Progenitor cell of endocrine pancreas (in vitro differentiated cells): ENCODE measurements at regions not wholly inside any gene's neighbourhood (a gene's known extent, or its start where the extent isn't known, plus 50 kb on each side); places are given as distances from the start of the nearest gene placed in this dataset.

ENCODE experiments used
- DNase-seq: peaks from one replicate; pipeline ENCODE4 v3.0.0; 2021; ENCODE audit warnings: low spot score; ENCODE audit not compliant: unreplicated experiment
- H3K27ac Mint-ChIP-seq: 2 replicates; pipeline ENCODE4 v1.8.0; 2021; ENCODE audit warnings: mild to moderate bottlenecking, moderate library complexity, mixed read lengths
- H3K27me3 Mint-ChIP-seq: 2 replicates; pipeline ENCODE4 v1.8.0; 2021; ENCODE audit warnings: mixed read lengths
- H3K36me3 Mint-ChIP-seq: 2 replicates; pipeline ENCODE4 v1.8.0; 2022; ENCODE audit warnings: mixed read lengths; ENCODE audit not compliant: insufficient read depth
- H3K4me1 Mint-ChIP-seq: 2 replicates; pipeline ENCODE4 v1.8.0; 2021; ENCODE audit warnings: low read depth, mixed read lengths
- H3K4me3 Mint-ChIP-seq: 2 replicates; pipeline ENCODE4 v1.8.0; 2021; ENCODE audit warnings: low read depth, mild to moderate bottlenecking, moderate library complexity, mixed read lengths
- H3K9me3 Mint-ChIP-seq: 2 replicates; pipeline ENCODE4 v1.8.0; 2021; ENCODE audit warnings: low read depth, mixed read lengths
- CTCF ChIP-seq: fragments of 200-600 bp; sonication (generic); IDR thresholded peaks from one replicate; pipeline ENCODE4 v1.5.0; 2021; ENCODE audit warnings: antibody characterized with exemption, mild to moderate bottlenecking; ENCODE audit not compliant: unreplicated experiment

GRCh38 chr1:82454431-82454830, 653.7 kb downstream of the ADGRL2 start:
- H3K9me3 Mint-ChIP-seq: peaks cover 12% of the 10 kb centered on the region
- H3K27ac Mint-ChIP-seq: no peak overlapping the region
- DNase-seq: no peak
- H3K36me3 Mint-ChIP-seq: no peaks in the 10 kb centered on the region
- no peaks in the 10 kb centered on the region for H3K4me1 Mint-ChIP-seq
- no peak overlapping the region for H3K4me3 Mint-ChIP-seq
- no peak for TF ChIP-seq CTCF
- peaks cover 2% of the 10 kb centered on the region for H3K27me3 Mint-ChIP-seq

- Mint-ChIP-seq H3K36me3 (no peaks in the 10 kb centered on the region), H3K9me3 (peaks cover 12% of the 10 kb centered on the region), H3K27me3 (peaks cover 2% of the 10 kb centered on the region), H3K4me1 (no peaks in the 10 kb centered on the region), H3K4me3 (no peak overlapping the region), H3K27ac (no peak overlapping the region)
- no peak for DNase-seq
- no peak for TF ChIP-seq CTCF
These were observed 652.9 kb downstream of the ADGRL2 start for GRCh38 chr1:82453511-82454185.

- no peaks in the 10 kb centered on the region for H3K36me3 Mint-ChIP-seq
- no peak for DNase-seq
- H3K27ac Mint-ChIP-seq: no peak overlapping the region
- no peak for TF ChIP-seq CTCF
- H3K4me1 Mint-ChIP-seq: no peaks in the 10 kb centered on the region
- H3K27me3 Mint-ChIP-seq: no peaks in the 10 kb centered on the region
- H3K4me3 Mint-ChIP-seq: no peak overlapping the region
- H3K9me3 Mint-ChIP-seq: peaks cover 12% of the 10 kb centered on the region
These were observed 651.4 kb downstream of the ADGRL2 start for GRCh38 chr1:82452096-82452495.

GRCh38 chr1:82451191-82451590, 650.5 kb downstream of the ADGRL2 start:
- no peak for DNase-seq
- no peak for TF ChIP-seq CTCF
- Mint-ChIP-seq H3K4me1 (peaks cover 2% of the 10 kb centered on the region), H3K27ac (no peak overlapping the region), H3K4me3 (no peak overlapping the region), H3K27me3 (no peaks in the 10 kb centered on the region), H3K36me3 (no peaks in the 10 kb centered on the region), H3K9me3 (peaks cover 12% of the 10 kb centered on the region)

GRCh38 chr1:82449506-82450057, 648.8 kb downstream of the ADGRL2 start:
- no peak for DNase-seq
- no peaks in the 10 kb centered on the region for H3K27me3 Mint-ChIP-seq
- no peak overlapping the region for H3K27ac Mint-ChIP-seq
- peaks cover 12% of the 10 kb centered on the region for H3K9me3 Mint-ChIP-seq
- no peak overlapping the region for H3K4me3 Mint-ChIP-seq
- H3K36me3 Mint-ChIP-seq: no peaks in the 10 kb centered on the region
- H3K4me1 Mint-ChIP-seq: peaks cover 6% of the 10 kb centered on the region
- no peak for TF ChIP-seq CTCF
